MM.1S (cell line): ENCODE measurements at regions not wholly inside any gene's neighbourhood (a gene's known extent, or its start where the extent isn't known, plus 50 kb on each side); places are given as distances from the start of the nearest gene placed in this dataset.

Experiments used
- DNase-seq: peaks from one replicate; pipeline ENCODE4 v3.0.0-alpha.2; 2015
- H2AFZ ChIP-seq: fragments of 300-600 bp; sonication (generic); 2 replicates; pipeline ENCODE4 v1.6.0; 2016; ENCODE audit warnings: antibody characterized with exemption, low read length
- H3F3A ChIP-seq: fragments of 300-600 bp; sonication (generic); 2 replicates; pipeline ENCODE4 v1.6.1; 2016; ENCODE audit warnings: mild to moderate bottlenecking, antibody characterized with exemption, low read length, moderate library complexity, mixed read lengths; ENCODE audit not compliant: insufficient read depth
- H3K27ac ChIP-seq: fragments of 300-600 bp; sonication (generic); 2 replicates; pipeline ENCODE4 v1.5.1; 2016; ENCODE audit warnings: mild to moderate bottlenecking, low read length
- H3K27me3 ChIP-seq: fragments of 300-600 bp; sonication (generic); replicated peaks from 2 replicates; pipeline ENCODE4 v1.6.0; 2016; ENCODE audit warnings: low read length; ENCODE audit not compliant: insufficient read depth
- H3K36me3 ChIP-seq: fragments of 300-600 bp; sonication (generic); replicated peaks from 2 replicates; pipeline ENCODE4 v1.6.1; 2016; ENCODE audit warnings: mild to moderate bottlenecking, low read length, mixed read lengths; ENCODE audit not compliant: insufficient read depth
- H3K4me1 ChIP-seq: fragments of 300-600 bp; sonication (generic); 2 replicates; pipeline ENCODE4 v1.6.1; 2016; ENCODE audit warnings: low read length, mixed read lengths
- H3K4me2 ChIP-seq: fragments of 300-600 bp; sonication (generic); 2 replicates; pipeline ENCODE4 v1.6.0; 2016; ENCODE audit warnings: low read depth, low read length
- H3K4me3 ChIP-seq: fragments of 300-600 bp; sonication (generic); 2 replicates; pipeline ENCODE4 v1.5.1; 2016; ENCODE audit warnings: low read length, mixed read lengths
- H3K79me2 ChIP-seq: fragments of 300-600 bp; sonication (generic); 2 replicates; pipeline ENCODE4 v1.6.1; 2016; ENCODE audit warnings: mixed run types, low read length, mixed read lengths
- H3K9ac ChIP-seq: fragments of 300-600 bp; sonication (generic); 2 replicates; pipeline ENCODE4 v1.6.1; 2016; ENCODE audit warnings: low read length, mixed read lengths
- H3K9me2 ChIP-seq: fragments of 300-600 bp; sonication (generic); replicated peaks from 2 replicates; pipeline ENCODE4 v1.6.1; 2016; ENCODE audit warnings: mild to moderate bottlenecking, low read length, mixed read lengths; ENCODE audit not compliant: insufficient read depth
- H3K9me3 ChIP-seq: fragments of 300-600 bp; sonication (generic); replicated peaks from 2 replicates; pipeline ENCODE4 v1.6.1; 2016; ENCODE audit warnings: mild to moderate bottlenecking, low read length, mixed read lengths; ENCODE audit not compliant: insufficient read depth
- H4K20me1 ChIP-seq: fragments of 300-600 bp; sonication (generic); 2 replicates; pipeline ENCODE4 v1.6.1; 2016; ENCODE audit warnings: mild to moderate bottlenecking, low read length, moderate library complexity, mixed read lengths; ENCODE audit not compliant: insufficient read depth
- CTCF ChIP-seq: fragments of 300-600 bp; sonication (generic); IDR thresholded peaks from 2 replicates; pipeline ENCODE4 v1.5.1; 2016; ENCODE audit warnings: antibody characterized with exemption, low read length, mixed read lengths
- EZH2 ChIP-seq: fragments of 300-600 bp; sonication (generic); optimal IDR thresholded peaks from 2 replicates; pipeline ENCODE3; 2017; ENCODE audit warnings: low read depth, mild to moderate bottlenecking, antibody characterized with exemption, low read length, mixed read lengths
- EZH2phosphoT487 ChIP-seq: fragments of 300-600 bp; sonication (generic); IDR thresholded peaks from 2 replicates; pipeline ENCODE4 v1.6.1; 2018; ENCODE audit warnings: antibody characterized with exemption, low read length

DNA sequence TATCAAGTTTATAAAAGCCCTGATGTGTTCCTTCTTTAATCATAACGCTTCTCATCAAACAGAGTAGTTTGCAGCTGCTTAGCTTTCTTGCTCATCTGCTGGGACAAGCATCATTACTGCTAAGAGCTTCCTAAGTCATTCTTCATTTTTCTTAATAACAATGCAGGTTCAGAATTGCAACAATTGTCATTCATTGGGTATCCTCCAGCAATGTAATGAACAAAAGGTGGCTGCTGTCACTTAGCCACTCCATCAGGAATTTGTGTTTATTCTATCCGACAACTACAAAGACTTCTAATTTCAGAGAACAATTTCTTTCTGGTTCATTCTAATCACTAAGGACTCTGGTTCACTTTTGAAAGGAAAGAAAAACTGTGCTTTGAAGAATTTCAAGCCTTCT is 836.7 kb upstream of the CDH10 start:
- no peaks in the 10 kb centered on the region for H3K4me1 ChIP-seq
- no peaks in the 10 kb centered on the region for H4K20me1 ChIP-seq
- no peaks in the 10 kb centered on the region for H3F3A ChIP-seq
- H3K9me3 ChIP-seq: no peaks in the 10 kb centered on the region
- no peak overlapping the region for H3K4me2 ChIP-seq
- TF ChIP-seq EZH2 (no peak), CTCF (no peak), EZH2phosphoT487 (no peak)
- H3K79me2 ChIP-seq: no peaks in the 10 kb centered on the region
- no peak overlapping the region for H2AFZ ChIP-seq
- no peak for DNase-seq
- no peak overlapping the region for H3K27ac ChIP-seq
- H3K9ac ChIP-seq: no peak overlapping the region
- H3K36me3 ChIP-seq: no peaks in the 10 kb centered on the region
- no peaks in the 10 kb centered on the region for H3K9me2 ChIP-seq
- no peak overlapping the region for H3K4me3 ChIP-seq
- H3K27me3 ChIP-seq: no peaks in the 10 kb centered on the region

GRCh38 chr5:25459082-25459481 is 814.3 kb upstream of the CDH10 start:
- no peak overlapping the region for H3K9ac ChIP-seq
- no peak for DNase-seq
- H3K4me3 ChIP-seq: no peak overlapping the region
- no peaks in the 10 kb centered on the region for H3K4me1 ChIP-seq
- no peaks in the 10 kb centered on the region for H3K9me3 ChIP-seq
- no peaks in the 10 kb centered on the region for H3K36me3 ChIP-seq
- no peaks in the 10 kb centered on the region for H3K79me2 ChIP-seq
- no peaks in the 10 kb centered on the region for H3K27me3 ChIP-seq
- no peak overlapping the region for H2AFZ ChIP-seq
- TF ChIP-seq CTCF (no peak), EZH2phosphoT487 (no peak)
- H3K4me2 ChIP-seq: no peak overlapping the region
- H3F3A ChIP-seq: no peaks in the 10 kb centered on the region
- no peaks in the 10 kb centered on the region for H4K20me1 ChIP-seq
- no peaks in the 10 kb centered on the region for H3K9me2 ChIP-seq
- no peak overlapping the region for H3K27ac ChIP-seq

DNA sequence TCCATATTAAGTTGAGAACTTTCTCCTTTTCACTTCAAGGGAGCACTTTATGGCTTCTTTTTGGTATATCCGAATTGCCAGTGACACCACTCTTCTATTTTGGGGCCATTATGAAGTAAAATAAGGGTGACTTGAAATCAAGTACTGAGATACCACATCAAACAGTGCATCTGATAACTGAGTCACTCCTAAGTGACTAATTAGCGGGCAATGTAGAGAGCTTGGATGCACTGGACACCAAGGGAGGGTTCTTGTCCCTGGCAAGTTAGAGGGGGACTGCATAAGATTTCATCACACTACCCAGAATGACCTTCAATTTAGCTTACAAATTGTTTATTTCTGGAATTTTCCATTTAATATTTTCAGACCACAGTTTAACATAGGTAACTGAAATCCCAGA is 813.9 kb upstream of the CDH10 start:
- no peaks in the 10 kb centered on the region for H3K27me3 ChIP-seq
- no peaks in the 10 kb centered on the region for H3K79me2 ChIP-seq
- no peaks in the 10 kb centered on the region for H3K36me3 ChIP-seq
- TF ChIP-seq EZH2phosphoT487 (no peak), EZH2 (no peak), CTCF (no peak)
- H3F3A ChIP-seq: no peaks in the 10 kb centered on the region
- no peak overlapping the region for H3K4me3 ChIP-seq
- H2AFZ ChIP-seq: no peak overlapping the region
- no peaks in the 10 kb centered on the region for H4K20me1 ChIP-seq
- no peaks in the 10 kb centered on the region for H3K9me3 ChIP-seq
- no peaks in the 10 kb centered on the region for H3K4me1 ChIP-seq
- no peaks in the 10 kb centered on the region for H3K9me2 ChIP-seq
- no peak for DNase-seq
- H3K27ac ChIP-seq: no peak overlapping the region
- no peak overlapping the region for H3K4me2 ChIP-seq
- no peak overlapping the region for H3K9ac ChIP-seq

- Histone ChIP-seq H3K9me3 (no peaks in the 10 kb centered on the region), H3K4me3 (no peak overlapping the region), H3K9ac (no peak overlapping the region), H3K4me2 (no peak overlapping the region), H3K36me3 (no peaks in the 10 kb centered on the region), H2AFZ (no peak overlapping the region), H3F3A (no peaks in the 10 kb centered on the region), H4K20me1 (no peaks in the 10 kb centered on the region), H3K4me1 (no peaks in the 10 kb centered on the region), H3K27ac (no peak overlapping the region), H3K27me3 (no peaks in the 10 kb centered on the region), H3K9me2 (no peaks in the 10 kb centered on the region), H3K79me2 (no peaks in the 10 kb centered on the region)
- DNase-seq: no peak
- TF ChIP-seq EZH2phosphoT487 (no peak), EZH2 (no peak), CTCF (no peak)
Observed at GRCh38 chr5:25453500-25453899, 808.7 kb upstream of the CDH10 start.
